ENCODE measurements at regions not wholly inside any gene's neighbourhood (a gene's known extent, or its start where the extent isn't known, plus 50 kb on each side); places are given as distances from the start of the nearest gene placed in this dataset.

- no peak for DNase-seq
Measured at GRCh38 chr5:74372051-74372450, 268.5 kb downstream of the ENC1 start.

DNA sequence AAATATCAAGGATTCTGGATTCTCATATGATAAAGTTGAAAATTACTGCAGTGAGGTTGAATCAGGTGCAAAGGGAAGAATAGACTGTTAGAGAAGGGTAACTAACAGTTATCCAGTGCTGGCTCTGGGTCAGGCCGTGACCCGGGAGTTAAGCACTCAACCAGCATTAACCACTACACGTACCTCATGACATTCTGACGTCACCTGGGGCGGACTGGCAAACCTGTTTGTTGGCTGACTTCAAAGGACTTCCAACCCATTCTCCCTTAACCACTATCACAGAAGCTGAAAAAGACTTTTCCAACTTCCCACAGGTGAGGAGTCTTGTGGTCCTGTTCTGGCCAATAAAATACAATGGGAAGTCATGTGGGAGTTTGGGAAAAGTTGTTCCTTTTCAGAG is 268.9 kb downstream of the ENC1 start:
- DNase-seq, result no peak

DNA sequence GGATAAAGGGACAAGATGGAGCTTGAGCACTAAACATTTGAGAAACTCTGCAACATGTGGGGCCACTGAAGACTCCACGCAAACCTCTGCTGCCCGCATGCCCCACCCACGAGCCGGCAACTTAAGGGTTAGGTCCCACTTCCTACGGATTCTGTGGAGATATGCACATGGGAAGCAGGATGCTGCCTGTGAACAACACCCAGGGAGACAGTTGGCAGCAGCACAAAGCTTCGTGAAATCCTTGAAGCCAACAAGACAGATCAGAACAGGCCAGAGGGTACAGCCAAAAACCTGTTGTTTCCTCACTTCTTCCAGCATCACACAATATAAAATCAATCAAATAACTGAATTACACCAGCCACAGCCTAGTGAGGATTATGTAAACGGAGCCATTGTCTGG is 270.4 kb downstream of the ENC1 start:
- no peak for DNase-seq

DNA sequence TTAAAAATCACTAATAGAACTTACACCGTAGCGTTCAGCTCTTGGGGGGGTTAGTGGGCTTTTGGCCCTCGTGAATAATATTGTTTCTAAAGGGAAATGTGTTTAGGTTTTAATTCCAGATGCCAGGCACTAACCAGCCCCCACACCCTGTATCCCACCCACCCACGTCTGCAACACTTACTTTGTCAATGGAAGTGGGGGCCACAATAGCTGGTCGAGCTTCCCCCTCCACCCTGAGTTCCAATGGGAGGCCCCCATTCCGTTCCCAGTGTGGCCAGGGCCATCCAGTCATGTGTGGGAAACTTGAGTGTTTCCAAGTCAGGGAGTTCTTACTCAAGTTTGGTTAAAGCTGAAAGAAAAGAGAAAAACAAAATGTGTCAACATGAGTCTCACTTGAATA is 271.4 kb downstream of the ENC1 start:
- no peak for DNase-seq

GRCh38 chr5:74367934-74368333 is 272.6 kb downstream of the ENC1 start:
- DNase-seq, result no peak

- no peak for DNase-seq
Measured at GRCh38 chr5:74367241-74367733, 273.2 kb downstream of the ENC1 start.

GRCh38 chr5:74365723-74366122 is 274.8 kb downstream of the ENC1 start:
- DNase-seq, result no peak

DNA sequence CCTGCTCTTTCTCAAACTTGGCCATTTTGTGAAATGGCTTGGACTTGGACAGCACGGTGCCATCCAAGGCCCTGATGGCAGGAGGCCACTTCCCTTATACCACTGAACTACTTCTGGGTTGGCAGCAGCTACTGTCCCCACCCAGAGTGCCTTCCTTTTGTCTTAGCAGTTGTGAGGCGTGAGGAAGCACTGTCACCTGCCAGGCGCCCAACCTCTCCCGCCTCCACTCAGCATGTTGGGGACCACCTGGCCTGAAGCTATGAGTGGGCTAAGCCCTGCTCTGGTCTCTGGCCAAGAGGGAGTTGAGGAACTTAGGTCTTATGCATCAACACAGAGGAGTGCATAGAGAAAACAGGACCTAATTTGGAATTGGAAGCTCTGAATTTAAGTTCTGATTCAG is 276.0 kb downstream of the ENC1 start:
- DNase-seq, result no peak

- no peak for DNase-seq
Measured at GRCh38 chr5:74363603-74364205, 276.8 kb downstream of the ENC1 start.

- no peak for DNase-seq
Measured at GRCh38 chr5:74361406-74362358, 278.8 kb downstream of the ENC1 start.

- DNase-seq, result no peak
Measured at GRCh38 chr5:74360535-74361210, 279.9 kb downstream of the ENC1 start.

DNA sequence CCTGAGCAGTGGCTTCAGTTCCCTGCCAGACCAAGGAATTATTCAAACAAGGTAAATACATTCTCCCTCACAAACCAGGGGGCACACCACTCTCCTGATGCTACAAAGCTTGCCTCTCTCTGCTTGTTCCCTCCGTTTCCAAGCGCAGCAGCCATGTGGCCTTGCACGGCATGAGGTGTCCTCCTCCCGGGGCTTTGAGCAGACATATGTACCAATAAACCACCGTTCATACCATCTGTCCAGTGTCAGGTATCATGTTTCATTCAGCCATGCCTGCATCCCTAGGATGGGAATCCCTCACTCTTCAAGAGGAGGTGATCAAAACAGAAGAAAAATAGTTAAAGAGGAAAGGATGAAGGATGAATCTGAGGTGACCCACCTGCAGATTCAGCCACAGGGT is 282.7 kb downstream of the ENC1 start:
- DNase-seq, result no peak

GRCh38 chr5:74356009-74356695 is 284.4 kb downstream of the ENC1 start:
- no peak for DNase-seq

DNA sequence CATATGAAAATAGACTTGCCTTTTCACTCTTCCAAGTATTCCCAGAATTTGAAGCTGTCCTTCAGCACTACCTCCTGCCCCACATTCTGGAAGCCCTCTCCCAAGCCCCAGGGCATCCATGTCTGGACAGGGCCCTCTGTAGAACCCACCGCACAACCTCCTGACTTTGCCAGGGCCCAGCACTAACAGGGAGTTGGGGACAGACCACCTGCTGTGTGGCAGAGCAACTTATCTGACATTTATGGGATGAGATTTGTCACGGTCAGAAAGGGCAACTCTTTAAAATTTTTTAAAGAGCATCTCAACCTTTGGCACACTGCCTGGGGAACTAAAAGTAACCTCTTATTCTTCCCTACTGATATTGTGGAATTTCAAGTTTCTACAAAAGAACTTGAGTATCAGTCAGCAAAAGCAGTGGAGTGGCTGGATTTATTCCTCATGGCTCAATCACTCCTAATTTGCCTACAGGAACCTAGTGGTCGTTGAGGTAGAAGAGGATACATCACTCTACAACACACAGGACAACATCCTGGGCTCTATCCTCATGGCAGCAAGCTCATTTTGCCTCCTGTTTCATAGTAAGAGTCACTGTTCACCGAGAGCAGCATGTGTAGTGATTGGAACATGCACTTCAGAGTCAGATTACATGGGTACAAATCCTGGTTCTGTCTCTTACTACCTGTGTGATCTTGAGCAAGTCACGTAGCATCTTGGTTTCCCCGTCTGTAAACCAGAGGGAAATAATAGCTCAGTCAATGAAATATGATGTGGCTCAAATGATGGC is 285.3 kb downstream of the ENC1 start:
- DNase-seq, result no peak

DNA sequence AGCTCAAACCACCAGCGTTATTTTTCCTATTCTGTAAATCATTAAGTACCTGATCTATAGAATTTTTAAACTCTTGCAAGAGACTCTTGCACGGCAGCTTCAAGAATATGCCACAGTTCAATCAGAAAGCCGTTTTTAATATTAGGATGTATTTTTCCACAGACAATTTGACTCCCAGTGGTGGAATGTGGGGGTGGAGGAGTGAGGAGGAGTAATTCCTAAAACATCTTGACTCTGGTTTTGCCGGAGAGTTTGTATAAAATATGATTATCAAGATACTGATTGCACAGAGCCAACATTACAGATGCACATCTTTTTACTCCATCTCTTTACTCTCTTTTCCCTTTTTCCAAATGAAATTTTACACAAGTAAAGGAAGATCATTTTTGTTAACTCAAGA is 288.3 kb downstream of the ENC1 start:
- no peak for DNase-seq

- DNase-seq, result no peak
Measured at GRCh38 chr5:74342948-74343682, 297.4 kb downstream of the ENC1 start.

DNA sequence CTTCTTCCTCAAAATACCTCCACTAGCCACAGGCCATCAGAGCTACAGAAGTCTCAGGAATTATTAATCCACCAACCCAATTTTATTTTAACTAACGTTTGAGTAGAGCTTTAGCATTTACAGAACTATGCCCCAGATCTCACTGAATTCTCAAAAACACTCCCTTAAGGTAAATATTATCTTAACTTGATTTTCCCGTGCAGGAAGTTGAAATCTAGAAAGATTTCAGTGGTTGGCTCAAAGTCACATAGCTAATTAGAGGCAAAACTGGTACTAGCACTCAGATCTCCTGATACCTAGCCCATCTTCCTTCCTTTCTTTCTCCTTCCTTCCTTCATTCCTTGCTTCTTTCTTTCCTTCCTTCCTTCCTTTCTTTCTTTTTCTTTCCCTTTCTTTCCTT is 298.3 kb downstream of the ENC1 start:
- no peak for DNase-seq

- DNase-seq, result no peak
Measured at GRCh38 chr5:74341221-74341620, 299.3 kb downstream of the ENC1 start.

DNA sequence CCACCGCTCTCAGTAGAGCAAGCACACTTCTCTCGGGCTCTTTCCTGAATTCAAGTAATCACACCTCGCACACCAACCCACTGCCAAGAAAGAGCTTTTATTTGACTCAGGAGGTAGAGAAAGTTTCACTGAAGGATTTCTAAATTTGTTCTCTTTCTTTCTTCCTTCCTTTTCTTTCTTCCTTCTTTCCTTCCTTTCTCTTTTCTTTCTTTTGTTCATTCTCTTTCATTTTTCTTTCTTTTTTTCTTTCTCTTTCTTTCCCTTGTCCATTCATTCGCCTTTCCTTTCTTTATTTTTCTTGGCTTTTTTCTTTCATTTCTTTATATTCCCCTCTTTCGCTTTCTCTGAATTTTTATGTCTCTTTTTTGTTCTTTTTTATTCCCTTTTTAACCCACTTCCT is 300.1 kb downstream of the ENC1 start:
- DNase-seq, result no peak

DNA sequence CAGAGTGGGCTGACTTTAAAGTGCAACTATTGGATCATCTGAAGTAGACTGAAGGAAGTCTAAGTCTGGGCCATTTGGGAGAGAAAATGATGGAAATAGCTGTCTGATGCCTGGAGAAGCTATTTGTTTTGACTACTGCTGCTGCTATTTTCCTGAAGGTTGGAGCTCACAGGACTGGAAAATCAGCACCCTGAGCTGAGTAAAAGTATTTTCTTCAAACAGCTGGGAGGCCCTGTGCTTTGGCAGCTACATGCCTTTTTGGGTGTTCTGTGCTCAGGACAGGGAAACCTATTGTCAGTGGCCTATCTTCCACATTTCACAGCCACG is 302.6 kb downstream of the ENC1 start:
- DNase-seq, result no peak

GRCh38 chr5:74337254-74337983 is 303.1 kb downstream of the ENC1 start:
- DNase-seq, result no peak

Data from amniotic stem cell (primary cell).